ENCODE measurements at regions not wholly inside any gene's neighbourhood (a gene's known extent, or its start where the extent isn't known, plus 50 kb on each side); places are given as distances from the start of the nearest gene placed in this dataset.

GRCh38 chr19:29083863-29084262 lies 129.1 kb downstream of the UQCRFS1 start:
- Histone ChIP-seq H3K4me1 (ENCODE audit: insufficient read depth, low read length, poor library complexity, severe bottlenecking) (no peaks in the 10 kb centered on the region), H3K27me3 (replicated peaks; ENCODE audit: insufficient read depth, low read depth, low read length, poor library complexity) (no peaks in the 10 kb centered on the region), H3K36me3 (ENCODE audit: insufficient read depth, low read length, poor library complexity, severe bottlenecking) (no peaks in the 10 kb centered on the region), H3K4me3 (ENCODE audit: low read depth, low read length, poor library complexity, severe bottlenecking) (no peak overlapping the region), H3K9me3 (ENCODE audit: low read depth, low read length, poor library complexity, severe bottlenecking) (peaks cover 4% of the 10 kb centered on the region), H3K27ac (ENCODE audit: low read depth, low read length, poor library complexity, severe bottlenecking) (no peak overlapping the region)
- no peak for DNase-seq (ENCODE audit: low spot score)
- ChIA-PET POLR2A (ENCODE audit: low non-redundant PET) (no interaction called here), CTCF (no interaction called here)
- intact Hi-C loops (cut with micrococcal nuclease; ENCODE audit: unreplicated experiment) = no loop called here
- BruUV-seq (replicated peaks) = no TSS peak
- TF ChIP-seq, protein P1, sequence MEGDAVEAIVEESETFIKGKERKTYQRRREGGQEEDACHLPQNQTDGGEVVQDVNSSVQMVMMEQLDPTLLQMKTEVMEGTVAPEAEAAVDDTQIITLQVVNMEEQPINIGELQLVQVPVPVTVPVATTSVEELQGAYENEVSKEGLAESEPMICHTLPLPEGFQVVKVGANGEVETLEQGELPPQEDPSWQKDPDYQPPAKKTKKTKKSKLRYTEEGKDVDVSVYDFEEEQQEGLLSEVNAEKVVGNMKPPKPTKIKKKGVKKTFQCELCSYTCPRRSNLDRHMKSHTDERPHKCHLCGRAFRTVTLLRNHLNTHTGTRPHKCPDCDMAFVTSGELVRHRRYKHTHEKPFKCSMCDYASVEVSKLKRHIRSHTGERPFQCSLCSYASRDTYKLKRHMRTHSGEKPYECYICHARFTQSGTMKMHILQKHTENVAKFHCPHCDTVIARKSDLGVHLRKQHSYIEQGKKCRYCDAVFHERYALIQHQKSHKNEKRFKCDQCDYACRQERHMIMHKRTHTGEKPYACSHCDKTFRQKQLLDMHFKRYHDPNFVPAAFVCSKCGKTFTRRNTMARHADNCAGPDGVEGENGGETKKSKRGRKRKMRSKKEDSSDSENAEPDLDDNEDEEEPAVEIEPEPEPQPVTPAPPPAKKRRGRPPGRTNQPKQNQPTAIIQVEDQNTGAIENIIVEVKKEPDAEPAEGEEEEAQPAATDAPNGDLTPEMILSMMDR (conservative IDR thresholded peaks at IDR 0.05; ENCODE audit: low read depth, low read length) = no peak
- TF ChIP-seq EZH2 (IDR thresholded peaks at IDR 0.05; ENCODE audit: borderline replicate concordance, low read depth, low read length, poor library complexity, severe bottlenecking) = no peak

- Histone ChIP-seq H3K9me3 (ENCODE audit: low read depth, low read length, poor library complexity, severe bottlenecking) (peaks cover 7% of the 10 kb centered on the region), H3K27ac (ENCODE audit: low read depth, low read length, poor library complexity, severe bottlenecking) (no peak overlapping the region), H3K4me3 (ENCODE audit: low read depth, low read length, poor library complexity, severe bottlenecking) (no peak overlapping the region), H3K36me3 (ENCODE audit: insufficient read depth, low read length, poor library complexity, severe bottlenecking) (no peaks in the 10 kb centered on the region), H3K4me1 (ENCODE audit: insufficient read depth, low read length, poor library complexity, severe bottlenecking) (no peaks in the 10 kb centered on the region), H3K27me3 (replicated peaks; ENCODE audit: insufficient read depth, low read depth, low read length, poor library complexity) (no peaks in the 10 kb centered on the region)
- ChIA-PET CTCF (no interaction called here), POLR2A (ENCODE audit: low non-redundant PET) (no interaction called here)
- BruUV-seq (replicated peaks) = no TSS peak
- DNase-seq (ENCODE audit: low spot score) = no peak
- TF ChIP-seq EZH2 (IDR thresholded peaks at IDR 0.05; ENCODE audit: borderline replicate concordance, low read depth, low read length, poor library complexity, severe bottlenecking) = no peak
- TF ChIP-seq, protein P1 (conservative IDR thresholded peaks at IDR 0.05; ENCODE audit: low read depth, low read length) = no peak
- intact Hi-C loops (cut with micrococcal nuclease; ENCODE audit: unreplicated experiment) = no loop called here
Measured at GRCh38 chr19:29079356-29080032, 133.5 kb downstream of the UQCRFS1 start.

GRCh38 chr19:29076963-29077362 lies 136.0 kb downstream of the UQCRFS1 start:
- Histone ChIP-seq H3K36me3 (ENCODE audit: insufficient read depth, low read length, poor library complexity, severe bottlenecking) (no peaks in the 10 kb centered on the region), H3K4me3 (ENCODE audit: low read depth, low read length, poor library complexity, severe bottlenecking) (no peak overlapping the region), H3K27me3 (replicated peaks; ENCODE audit: insufficient read depth, low read depth, low read length, poor library complexity) (no peaks in the 10 kb centered on the region), H3K9me3 (ENCODE audit: low read depth, low read length, poor library complexity, severe bottlenecking) (peaks cover 7% of the 10 kb centered on the region), H3K27ac (ENCODE audit: low read depth, low read length, poor library complexity, severe bottlenecking) (no peak overlapping the region), H3K4me1 (ENCODE audit: insufficient read depth, low read length, poor library complexity, severe bottlenecking) (no peaks in the 10 kb centered on the region)
- TF ChIP-seq, protein P1 (conservative IDR thresholded peaks at IDR 0.05; ENCODE audit: low read depth, low read length) = no peak
- TF ChIP-seq EZH2 (IDR thresholded peaks at IDR 0.05; ENCODE audit: borderline replicate concordance, low read depth, low read length, poor library complexity, severe bottlenecking) = no peak
- no peak for DNase-seq (ENCODE audit: low spot score)
- no TSS peak for BruUV-seq (replicated peaks)
- ChIA-PET POLR2A (ENCODE audit: low non-redundant PET) (no interaction called here), CTCF (no interaction called here)
- intact Hi-C loops (cut with micrococcal nuclease; ENCODE audit: unreplicated experiment) = no loop called here
